ENCODE measurements at regions not wholly inside any gene's neighbourhood (a gene's known extent, or its start where the extent isn't known, plus 50 kb on each side); places are given as distances from the start of the nearest gene placed in this dataset.

GRCh38 chr17:73742948-73743381 lies 98.7 kb upstream of the SDK2 start:
- TF ChIP-seq CTCF (IDR thresholded peaks at IDR 0.05; ENCODE audit: low read depth, low read length) (no peak), MYC (IDR thresholded peaks at IDR 0.05; ENCODE audit: low read depth, low read length) (no peak), POLR2A (IDR thresholded peaks at IDR 0.05; ENCODE audit: extremely low read depth, insufficient read length) (no peak), MAX (IDR thresholded peaks at IDR 0.05; ENCODE audit: low read depth, low read length) (no peak)
- no peak overlapping the region for H3K4me3 ChIP-seq (ENCODE audit: low read depth, low read length)
- no peak for DNase-seq (ENCODE audit: low read depth)

- TF ChIP-seq CTCF (IDR thresholded peaks at IDR 0.05; ENCODE audit: low read depth, low read length) (no peak), POLR2A (IDR thresholded peaks at IDR 0.05; ENCODE audit: extremely low read depth, insufficient read length) (no peak), MAX (IDR thresholded peaks at IDR 0.05; ENCODE audit: low read depth, low read length) (no peak), MYC (IDR thresholded peaks at IDR 0.05; ENCODE audit: low read depth, low read length) (no peak)
- H3K4me3 ChIP-seq (ENCODE audit: low read depth, low read length) = no peak overlapping the region
- no peak for DNase-seq (ENCODE audit: low read depth)
These were observed 99.4 kb upstream of the SDK2 start for GRCh38 chr17:73743518-73744201.

- TF ChIP-seq CTCF (IDR thresholded peaks at IDR 0.05; ENCODE audit: low read depth, low read length) (no peak), MYC (IDR thresholded peaks at IDR 0.05; ENCODE audit: low read depth, low read length) (no peak), MAX (IDR thresholded peaks at IDR 0.05; ENCODE audit: low read depth, low read length) (no peak), POLR2A (IDR thresholded peaks at IDR 0.05; ENCODE audit: extremely low read depth, insufficient read length) (no peak)
- no peak overlapping the region for H3K4me3 ChIP-seq (ENCODE audit: low read depth, low read length)
- DNase-seq (ENCODE audit: low read depth) = no peak
These were observed 100.2 kb upstream of the SDK2 start for GRCh38 chr17:73744411-73744810.

GRCh38 chr17:73746314-73747073 lies 102.2 kb upstream of the SDK2 start:
- H3K4me3 ChIP-seq (ENCODE audit: low read depth, low read length) = no peak overlapping the region
- TF ChIP-seq MAX (IDR thresholded peaks at IDR 0.05; ENCODE audit: low read depth, low read length) = no peak
- no peak for TF ChIP-seq POLR2A (IDR thresholded peaks at IDR 0.05; ENCODE audit: extremely low read depth, insufficient read length)
- no peak for TF ChIP-seq CTCF (IDR thresholded peaks at IDR 0.05; ENCODE audit: low read depth, low read length)
- TF ChIP-seq MYC (IDR thresholded peaks at IDR 0.05; ENCODE audit: low read depth, low read length) = no peak
- DNase-seq (ENCODE audit: low read depth) = no peak

GRCh38 chr17:73747221-73748002 lies 103.2 kb upstream of the SDK2 start:
- no peak for DNase-seq (ENCODE audit: low read depth)
- no peak overlapping the region for H3K4me3 ChIP-seq (ENCODE audit: low read depth, low read length)
- TF ChIP-seq CTCF (IDR thresholded peaks at IDR 0.05; ENCODE audit: low read depth, low read length) = no peak
- no peak for TF ChIP-seq POLR2A (IDR thresholded peaks at IDR 0.05; ENCODE audit: extremely low read depth, insufficient read length)
- no peak for TF ChIP-seq MYC (IDR thresholded peaks at IDR 0.05; ENCODE audit: low read depth, low read length)
- no peak for TF ChIP-seq MAX (IDR thresholded peaks at IDR 0.05; ENCODE audit: low read depth, low read length)
